K562 (cell line): ENCODE measurements at regions not wholly inside any gene's neighbourhood (a gene's known extent, or its start where the extent isn't known, plus 50 kb on each side); places are given as distances from the start of the nearest gene placed in this dataset.
A peak's percentile ranks its signal among the peaks of the same experiment; 100 is the strongest.
"Not testable (repeated sequence)": the region's sequence is repeated elsewhere in the genome, so short reads cannot be mapped to it uniquely, and the experiment has no call there.

Source experiments
- ATAC-seq: fragments of 200-7000 bp; cut with Tn5 transposase; 3 replicates; pipeline ENCODE4 v1.9.1; 2020; ENCODE audit warnings: moderate library complexity
- BruUV-seq: library from RNA; stranded (reverse); fragments of 400-500 nt; replicated peaks from 2 replicates; lab custom pipeline; 2021; lab: Mats Ljungman, UMichigan
- CTCF ChIA-PET: fragments of 300-600 bp; formaldehyde crosslinking; extraction: SDS; loops from one replicate; lab custom pipeline; 2021; ENCODE audit warnings: low intra/inter-chr PET ratio; lab: Yijun Ruan, JAX
- POLR2A ChIA-PET: fragments of 300-600, 350-650 bp; sonication (Branson Sonifier 250); formaldehyde crosslinking; extraction: SDS; loops from one replicate; lab custom pipeline; 2021; ENCODE audit warnings: antibody characterized with exemption, inconsistent platforms; lab: Yijun Ruan, JAX
- DNase-seq, 4 experiments: peaks; one replicate each; pipeline versions ENCODE4 v3.0.0 to v3.0.0-alpha.2; 2011 to 2018; ENCODE audit warnings: low spot score in 3 of 4, mixed read lengths in 3 of 4; ENCODE audit errors: extremely low read depth in 1 of 4
- FAIRE-seq: peaks from 2 replicates; lab custom pipeline; 2011; peaks lifted over from hg19 to GRCh38; lab: Jason Lieb, UNC
- H2AFZ ChIP-seq: 2 replicates; pipeline ENCODE4 v1.6.0; 2011; ENCODE audit warnings: low read depth, low read length, control low read depth, inconsistent platforms
- H3K27ac ChIP-seq: fragments of 200-600 bp; 3 replicates; pipeline ENCODE4 v1.8.0; 2011; ENCODE audit warnings: low read depth, mild to moderate bottlenecking, control low read depth, inconsistent platforms, low read length, moderate library complexity, mixed read lengths; ENCODE audit errors: extremely low read depth
- H3K27me3 ChIP-seq, 2 experiments: fragments of 300-600 bp in 1 of 2; 2 replicates in 1 of 2; 3 replicates in 1 of 2; pipeline versions ENCODE4 v1.6.0 to v1.8.0; 2011; ENCODE audit warnings: inconsistent platforms in 2 of 2, low read length in 2 of 2, mild to moderate bottlenecking in 1 of 2, mixed read lengths in 1 of 2, moderate library complexity in 1 of 2; ENCODE audit not compliant: control insufficient read depth in 2 of 2, insufficient read depth in 2 of 2
- H3K36me3 ChIP-seq: fragments of 300-600 bp; 3 replicates; pipeline ENCODE4 v1.8.0; 2011; ENCODE audit warnings: mild to moderate bottlenecking, low read length, inconsistent platforms; ENCODE audit not compliant: control insufficient read depth, insufficient read depth
- H3K4me1 ChIP-seq, 2 experiments: fragments of 200-600 bp in 1 of 2; replicated peaks in 1 of 2; 2 replicates in 1 of 2; 3 replicates in 1 of 2; pipeline versions ENCODE4 v1.5.1 to v1.8.0; 2011; ENCODE audit warnings: inconsistent platforms in 2 of 2, low read length in 2 of 2, mild to moderate bottlenecking in 1 of 2, mixed read lengths in 1 of 2, moderate library complexity in 1 of 2; ENCODE audit not compliant: control insufficient read depth in 2 of 2, insufficient read depth in 2 of 2
- H3K4me2 ChIP-seq: 2 replicates; pipeline ENCODE4 v1.6.1; 2011; ENCODE audit warnings: low read length, control low read depth, inconsistent platforms, mixed read lengths; ENCODE audit not compliant: insufficient read depth
- H3K4me3 ChIP-seq: fragments of 200-600 bp; sonication (generic), shearing (Covaris generic); 2 replicates; pipeline ENCODE4 v1.5.1; 2016; ENCODE audit warnings: control low read depth, inconsistent platforms
- H3K79me2 ChIP-seq: fragments of 200-600 bp; 3 replicates; pipeline ENCODE4 v1.8.0; 2011; ENCODE audit warnings: low read length, inconsistent platforms; ENCODE audit not compliant: control insufficient read depth, insufficient read depth
- H3K9ac ChIP-seq, 2 experiments: 2 replicates each; pipeline versions ENCODE4 v1.6.0 to v1.6.1; 2011; ENCODE audit warnings: low read depth in 2 of 2, low read length in 2 of 2, control low read depth in 1 of 2, inconsistent platforms in 1 of 2, mild to moderate bottlenecking in 1 of 2, mixed read lengths in 1 of 2; ENCODE audit not compliant: insufficient read depth in 1 of 2
- H3K9me1 ChIP-seq: one replicate; pipeline ENCODE4 v1.6.0; 2011; ENCODE audit warnings: inconsistent platforms, mild to moderate bottlenecking, low read length, moderate library complexity; ENCODE audit not compliant: control insufficient read depth, insufficient read depth
- H3K9me3 ChIP-seq: replicated peaks from 2 replicates; pipeline ENCODE4 v1.5.1; 2011; ENCODE audit warnings: low read depth, low read length, inconsistent platforms; ENCODE audit not compliant: control insufficient read depth, insufficient read depth
- H4K20me1 ChIP-seq: replicated peaks from 2 replicates; pipeline ENCODE4 v1.6.1; 2011; ENCODE audit warnings: low read length, inconsistent platforms, mixed read lengths; ENCODE audit not compliant: control insufficient read depth, insufficient read depth
- ADNP ChIP-seq: fragments of 200-800 bp; sonication (Bioruptor generic); IDR thresholded peaks from 2 replicates; pipeline ENCODE4 v1.6.1; 2016; ENCODE audit warnings: missing genetic modification characterization, missing compliant biosample characterization
- CBFA2T3 ChIP-seq: fragments of 450-650 bp; IDR thresholded peaks from 2 replicates; pipeline ENCODE4 v1.6.1; 2017
- HSF4 ChIP-seq: fragments of 250-450 bp; sonication (Bioruptor Pico); IDR thresholded peaks from 2 replicates; pipeline ENCODE4 v2.1.2; 2022; ENCODE audit warnings: mild to moderate bottlenecking, moderate library complexity, borderline replicate concordance
- JUND ChIP-seq, 2 experiments: IDR thresholded peaks; 2 replicates in 1 of 2; 3 replicates in 1 of 2; pipeline ENCODE4 v1.6.1; 2011; ENCODE audit warnings: borderline replicate concordance in 2 of 2, low read depth in 2 of 2, low read length in 2 of 2, improper control_type of control experiment in 1 of 2, missing biosample characterization in 1 of 2, missing genetic modification characterization in 1 of 2, missing genetic modification reagents in 1 of 2
- MCM7 ChIP-seq, 2 experiments: fragments of 450-650 bp; IDR thresholded peaks; 2 replicates each; pipeline ENCODE4 v1.6.1; 2016 to 2018
- NFRKB ChIP-seq: fragments of 450-650 bp; IDR thresholded peaks from 2 replicates; pipeline ENCODE4 v1.6.1; 2016; ENCODE audit warnings: low read depth
- RFX5 ChIP-seq: IDR thresholded peaks from 2 replicates; pipeline ENCODE4 v1.6.1; 2011; ENCODE audit warnings: low read depth, mild to moderate bottlenecking, improper control_type of control experiment, low read length
- TEAD4 ChIP-seq, 2 experiments: sonication (generic) in 1 of 2; formaldehyde crosslinking in 1 of 2; IDR thresholded peaks; 2 replicates each; pipeline versions ENCODE4 v1.6.1 to v1.8.0; 2012 to 2022; ENCODE audit warnings: borderline replicate concordance in 1 of 2, inconsistent platforms in 1 of 2, low read length in 1 of 2, mild to moderate bottlenecking in 1 of 2, missing genetic modification reagents in 1 of 2
- ZNF449 ChIP-seq: fragments of 250-450 bp; sonication (Bioruptor Pico); IDR thresholded peaks from 2 replicates; pipeline ENCODE4 v1.8.0; 2022; ENCODE audit warnings: moderate library complexity, mild to moderate bottlenecking, inconsistent platforms
- WGBS: fragments of 100-300 bp; shearing (Covaris generic); methylation state at CpG from one replicate; pipeline ENCODE4 v1.1.6; 2016; ENCODE audit warnings: low coverage, mixed read lengths; ENCODE audit not compliant: insufficient coverage; ENCODE audit errors: missing lambda C conversion rate; 5-methylcytosine and 5-hydroxymethylcytosine counted together
- in situ Hi-C: fragments of 300-500 bp; cut with MboI; formaldehyde crosslinking; loops from 4 replicates; pipeline ENCODE4 v1.15.0; 2018; ENCODE audit warnings: inconsistent platforms, mixed read lengths
- intact Hi-C: fragments of 100-400 bp; cut with micrococcal nuclease; formaldehyde crosslinking; loops from 2 replicates; pipeline ENCODE4 v1.14.2; 2022

DNA sequence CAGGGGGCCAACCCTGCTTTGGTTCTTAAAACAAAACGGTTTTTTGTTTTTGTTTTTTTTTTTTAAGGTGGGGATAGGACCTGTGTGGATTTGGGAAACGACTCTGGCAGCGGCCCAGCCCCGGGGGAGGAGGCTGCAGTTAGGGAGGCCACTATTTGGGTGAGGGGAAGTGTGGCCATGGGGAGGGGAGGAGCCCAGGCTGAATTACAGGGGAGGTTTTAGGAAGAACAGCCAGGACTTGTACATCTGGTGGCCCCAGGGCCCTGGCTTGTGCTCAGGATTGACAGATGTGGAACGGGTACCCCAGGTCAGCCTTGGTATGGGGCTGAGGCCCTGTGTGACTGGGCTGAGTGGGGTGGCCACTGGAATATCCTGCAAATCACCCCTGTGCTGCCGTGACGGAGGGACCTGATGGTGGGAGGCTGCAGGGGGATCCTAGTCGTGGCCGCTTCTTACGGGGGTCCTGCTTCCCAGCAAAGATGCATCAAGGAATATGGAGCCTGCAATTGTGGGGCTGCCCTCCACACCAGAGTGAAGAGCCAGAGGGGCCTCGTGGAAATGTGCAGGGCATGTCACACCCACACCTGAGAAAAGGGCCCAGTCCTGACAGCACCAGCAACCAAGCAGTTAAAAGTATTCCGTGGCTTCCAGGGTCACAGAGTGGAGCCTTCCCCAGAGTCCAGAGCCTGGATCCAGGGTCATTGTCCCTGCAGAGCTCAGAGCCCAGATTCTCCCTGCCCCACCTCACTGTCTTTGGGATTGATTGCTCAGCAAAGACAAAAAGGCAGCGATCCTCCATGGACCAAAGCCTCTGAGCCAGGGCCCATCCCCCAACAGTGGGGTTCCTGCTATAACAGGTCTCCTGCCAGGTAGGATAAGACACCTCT is 55.2 kb upstream of the WNT7B start (continued):
- no peak for TF ChIP-seq TEAD4 (IDR thresholded peaks at IDR 0.05; ENCODE audit: low read length)
- TF ChIP-seq TEAD4 (CRISPR knock-in tag; IDR thresholded peaks at IDR 0.05; ENCODE audit: borderline replicate concordance): no peak
- TF ChIP-seq NFRKB: no peak
- TF ChIP-seq ZNF449: no peak
- TF ChIP-seq, all 486 proteins: peak for 0

DNA sequence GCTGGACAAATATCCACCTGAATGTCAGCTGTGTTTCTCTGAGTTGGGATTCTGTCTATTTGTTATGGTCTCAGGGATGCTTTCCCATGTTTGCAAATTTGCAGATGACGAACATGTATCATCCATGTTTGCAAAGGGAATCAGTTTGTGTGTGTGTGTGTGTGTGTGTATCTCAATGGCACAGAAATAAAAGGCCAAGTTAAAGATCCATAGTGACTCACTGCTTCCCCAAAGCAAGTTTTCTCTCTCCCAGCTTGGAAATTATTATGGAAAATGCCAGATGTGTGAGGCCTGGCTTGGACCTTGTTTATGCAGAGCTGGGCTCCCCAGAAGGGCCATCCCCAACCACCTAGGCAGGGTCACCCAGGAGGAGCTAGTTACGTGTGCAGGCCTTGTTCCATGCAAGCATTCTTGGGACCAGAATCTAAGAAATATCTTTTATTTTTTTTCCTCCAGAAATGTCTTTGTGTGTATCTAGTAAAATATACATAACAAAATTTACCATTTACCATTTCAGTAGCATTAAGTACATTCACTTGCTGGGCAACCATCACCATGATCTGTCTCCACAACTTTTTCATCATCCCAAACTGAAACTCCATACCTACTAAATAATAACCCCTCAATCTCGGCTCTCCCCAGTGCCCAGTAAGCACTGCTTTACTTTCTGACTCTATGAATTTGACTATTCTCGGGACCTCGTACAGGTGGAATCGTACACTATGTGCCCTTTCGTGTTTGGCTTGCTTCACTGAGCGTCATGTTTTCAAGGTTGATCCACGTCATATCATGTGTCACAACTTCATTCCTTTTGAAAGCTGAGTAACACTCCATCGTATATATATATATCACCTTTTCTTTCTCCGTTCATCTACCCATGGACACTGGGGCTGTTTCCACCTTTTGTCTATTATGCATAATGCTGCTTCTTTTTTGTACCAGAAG is 56.6 kb upstream of the WNT7B start:
- Histone ChIP-seq H3K79me2 (peaks cover 6% of the 10 kb centered on the region; the same call in 2 of the 3 replicates), H3K9me3 (no peaks in the 10 kb centered on the region), H4K20me1 (no peaks in the 10 kb centered on the region), H3K27ac (no peak overlapping the region), H2AFZ (peak overlapping the region; percentile 32; the same call in 1 of the 2 replicates), H3K27me3 (no peaks in the 10 kb centered on the region), H3K4me2 (no peak overlapping the region), H3K36me3 (no peaks in the 10 kb centered on the region), H3K9ac (no peak overlapping the region), H3K4me1 (peaks cover 9 to 19% of the 10 kb centered on the region in 2 experiments; a peak in 4 of 5 replicates), H3K9me1 (no peaks in the 10 kb centered on the region), H3K4me3 (no peak overlapping the region)
- FAIRE-seq (no peak), DNase-seq (no peak), ATAC-seq (no peak)
- intact Hi-C loops: no loop called here
- in situ Hi-C loops: no loop called here
- ChIA-PET CTCF (no interaction called here), POLR2A (interaction anchor here (0.6 to 1.1 kb wide), 2 partner anchors 16 to 19 kb away, joined by 3 to 5 read pairs; no protein-coding TSS in a partner anchor)
- WGBS: 81% methylated on average over 9 of the region's 11 CpGs
- TF ChIP-seq HSF4 (CRISPR knock-in tag) (no peak), MCM7 (IDR thresholded peaks at IDR 0.05) (no peak), ADNP (tag) (no peak), CBFA2T3 (no peak), JUND (IDR thresholded peaks at IDR 0.05; ENCODE audit: borderline replicate concordance, low read depth, low read length) (no peak), JUND (tag; IDR thresholded peaks at IDR 0.05; ENCODE audit: borderline replicate concordance, low read depth, low read length) (no peak), RFX5 (no peak)
- BruUV-seq: no TSS peak

- CTCF ChIA-PET, H3K4me3 ChIP-seq, H3K9me3 ChIP-seq, ATAC-seq, H3K4me2 ChIP-seq, FAIRE-seq, intact Hi-C loops, H3K27me3 ChIP-seq, H3K27ac ChIP-seq, DNase-seq, H3K79me2 ChIP-seq, H3K36me3 ChIP-seq, in situ Hi-C loops, BruUV-seq, H3K9me1 ChIP-seq, H3K9ac ChIP-seq, H4K20me1 ChIP-seq: not testable (repeated sequence)
- POLR2A ChIA-PET: interaction anchor here (1.1 to 1.3 kb wide), 2 partner anchors 17 to 21 kb away, joined by 4 to 5 read pairs; no protein-coding TSS in a partner anchor
- Histone ChIP-seq H3K4me1 (peaks cover 9 to 19% of the 10 kb centered on the region in 2 experiments; a peak in 4 of 5 replicates), H2AFZ (0 out of 2 replicates have a peak overlapping the region, but pooled peaks have one; percentile 84)
- WGBS: 66% methylated on average over 5 of the region's 5 CpGs
These were observed 57.5 kb upstream of the WNT7B start for GRCh38 chr22:46034480-46034879.
